Common myeloid progenitor, CD34-positive (primary cell): ENCODE measurements at regions not wholly inside any gene's neighbourhood (a gene's known extent, or its start where the extent isn't known, plus 50 kb on each side); places are given as distances from the start of the nearest gene placed in this dataset.
"Not testable (repeated sequence)": the region's sequence is repeated elsewhere in the genome, so short reads cannot be mapped to it uniquely, and the experiment has no call there.

Experiments
- CTCF ChIA-PET: fragments of 350-600 bp; sonication (Branson Sonifier 250); formaldehyde crosslinking; loops from one replicate; lab custom pipeline; 2021; ENCODE audit warnings: antibody characterized with exemption; lab: Charles Lee
- POLR2A ChIA-PET: fragments of 350-600 bp; sonication (Branson Sonifier 250); formaldehyde crosslinking; loops from one replicate; lab custom pipeline; 2021; ENCODE audit warnings: antibody characterized with exemption; lab: Charles Lee
- DNase-seq, 3 donors: peaks; one replicate each; pipeline versions ENCODE4 v3.0.0 to v3.0.0-alpha.2; 2013
- H3K27ac ChIP-seq, 2 experiments: 1 replicate in 1 of 2; 2 replicates in 1 of 2; pipeline ENCODE4 v1.7.0; 2013; ENCODE audit warnings: inconsistent platforms in 2 of 2, low read length in 2 of 2, mild to moderate bottlenecking in 2 of 2, low read depth in 1 of 2, moderate library complexity in 1 of 2; ENCODE audit not compliant: severe bottlenecking in 2 of 2, insufficient read depth in 1 of 2, poor library complexity in 1 of 2
- H3K27me3 ChIP-seq, 5 experiments: replicated peaks in 2 of 5; 1 replicate in 3 of 5; 2 replicates in 2 of 5; pipeline versions ENCODE4 v1.6.1 to v1.7.0; 2013; ENCODE audit warnings: low read length in 4 of 5, mild to moderate bottlenecking in 2 of 5, moderate library complexity in 2 of 5, inconsistent platforms in 1 of 5; ENCODE audit not compliant: insufficient read depth in 5 of 5, control insufficient read depth in 4 of 5
- H3K36me3 ChIP-seq, 4 experiments: 1 replicate in 2 of 4; 2 replicates in 2 of 4; pipeline versions ENCODE4 v1.6.1 to v1.7.0; 2013; ENCODE audit warnings: low read length in 3 of 4, control low read depth in 1 of 4, mild to moderate bottlenecking in 1 of 4; ENCODE audit not compliant: control insufficient read depth in 4 of 4, insufficient read depth in 4 of 4
- H3K4me1 ChIP-seq, 4 experiments: 1 replicate in 3 of 4; 2 replicates in 1 of 4; pipeline versions ENCODE4 v1.6.1 to v1.7.1; 2013; ENCODE audit warnings: low read length in 3 of 4, mild to moderate bottlenecking in 3 of 4, control low read depth in 1 of 4, inconsistent platforms in 1 of 4, moderate library complexity in 1 of 4; ENCODE audit not compliant: control insufficient read depth in 4 of 4, insufficient read depth in 4 of 4; ENCODE audit errors: control extremely low read depth in 1 of 4
- H3K4me3 ChIP-seq, 7 experiments: 1 replicate in 4 of 7; 2 replicates in 3 of 7; pipeline versions ENCODE4 v1.5.1 to v1.7.0; 2013; ENCODE audit warnings: mild to moderate bottlenecking in 7 of 7, low read length in 6 of 7, moderate library complexity in 6 of 7, inconsistent platforms in 2 of 7, low read depth in 2 of 7, control low read depth in 1 of 7; ENCODE audit not compliant: insufficient read depth in 4 of 7, control insufficient read depth in 1 of 7; ENCODE audit errors: extremely low read depth in 1 of 7
- H3K9me3 ChIP-seq, 5 experiments: 1 replicate in 4 of 5; 2 replicates in 1 of 5; pipeline versions ENCODE4 v1.6.1 to v1.7.1; 2013; ENCODE audit warnings: low read length in 4 of 5, mild to moderate bottlenecking in 2 of 5, inconsistent platforms in 1 of 5, low read depth in 1 of 5, moderate library complexity in 1 of 5; ENCODE audit not compliant: control insufficient read depth in 4 of 5, insufficient read depth in 2 of 5; ENCODE audit errors: control extremely low read depth in 1 of 5
- whole genome bisulfite sequencing: methylation state at CpG from one replicate; pipeline ENCODE4 v1.1.5; 2013; ENCODE audit not compliant: insufficient coverage; 5-methylcytosine and 5-hydroxymethylcytosine counted together

- H3K4me1 ChIP-seq, H3K27me3 ChIP-seq, H3K27ac ChIP-seq, POLR2A ChIA-PET, H3K4me3 ChIP-seq, DNase-seq, CTCF ChIA-PET, H3K9me3 ChIP-seq, H3K36me3 ChIP-seq: not testable (repeated sequence)
- no CpG with 5 or more reads among the region's 3 CpGs for WGBS
These were observed 134.2 kb upstream of the DAB1 start for GRCh38 chr1:57558066-57558465.

DNA sequence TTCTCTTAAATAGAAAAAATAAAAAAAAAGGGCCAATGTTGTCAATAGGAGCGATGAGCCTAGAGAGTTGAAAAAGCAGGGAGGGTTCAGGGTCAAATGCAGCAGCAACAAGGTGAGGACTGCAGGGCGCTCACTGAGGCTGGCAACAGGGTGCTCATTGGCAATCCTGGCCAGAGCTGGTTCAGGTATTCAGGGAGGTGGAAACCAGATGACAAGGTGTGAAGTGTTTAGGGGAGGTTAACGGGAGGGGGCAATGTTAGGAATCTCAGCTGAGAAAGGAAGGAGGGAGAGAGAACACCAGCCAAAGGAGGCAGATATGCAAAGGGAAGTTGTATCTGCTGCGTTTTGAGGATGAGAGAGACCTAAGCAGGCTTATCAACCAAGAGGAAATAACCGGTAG, 129.8 kb upstream of the DAB1 start:
- Histone ChIP-seq H3K36me3 (no peaks in the 10 kb centered on the region), H3K27me3 (peaks cover 0 to 3% (median 0%) of the 10 kb centered on the region in 5 experiments), H3K4me1 (no peaks in the 10 kb centered on the region), H3K27ac (no peak overlapping the region), H3K4me3 (no peak overlapping the region), H3K9me3 (peaks cover 0 to 4% (median 0%) of the 10 kb centered on the region in 5 experiments)
- no peak for DNase-seq
- WGBS: 36% methylated on average over 5 of the region's 5 CpGs
- ChIA-PET POLR2A (no interaction called here), CTCF (no interaction called here)

DNA sequence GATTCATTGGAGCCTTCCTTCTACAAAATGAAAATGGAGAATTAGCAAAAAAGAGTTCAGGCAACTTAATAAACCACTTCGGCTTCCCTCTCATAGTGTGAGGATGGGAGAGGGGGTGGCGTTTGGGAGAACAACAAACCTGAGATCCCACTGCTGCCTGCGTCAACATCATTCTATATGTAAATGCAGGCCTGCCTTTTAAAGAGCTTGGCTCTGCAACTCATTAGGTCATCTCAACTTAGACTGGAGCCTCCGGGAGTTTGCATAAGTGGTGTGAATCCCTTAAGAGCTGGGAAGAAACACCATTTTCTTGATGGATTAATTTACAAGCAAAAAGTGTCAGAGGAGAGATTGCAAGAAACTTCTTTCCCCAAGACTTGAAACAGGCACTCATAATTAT, 127.6 kb upstream of the DAB1 start:
- Histone ChIP-seq H3K36me3 (no peaks in the 10 kb centered on the region), H3K9me3 (peaks cover 0 to 1% (median 0%) of the 10 kb centered on the region in 5 experiments), H3K27me3 (peaks cover 0 to 3% (median 0%) of the 10 kb centered on the region in 5 experiments), H3K4me1 (no peaks in the 10 kb centered on the region), H3K4me3 (no peak overlapping the region), H3K27ac (no peak overlapping the region)
- CTCF ChIA-PET: no interaction called here
- 79% methylated on average over 3 of the region's 4 CpGs for WGBS
- no peak for DNase-seq
- POLR2A ChIA-PET: no interaction called here

- peaks cover 0 to 1% (median 0%) of the 10 kb centered on the region in 5 experiments for H3K9me3 ChIP-seq
- no peak overlapping the region for H3K27ac ChIP-seq
- CTCF ChIA-PET: no interaction called here
- no peaks in the 10 kb centered on the region for H3K4me1 ChIP-seq
- no peak overlapping the region for H3K4me3 ChIP-seq
- peaks cover 0 to 3% (median 0%) of the 10 kb centered on the region in 5 experiments for H3K27me3 ChIP-seq
- POLR2A ChIA-PET: no interaction called here
- H3K36me3 ChIP-seq: no peaks in the 10 kb centered on the region
- DNase-seq: peak in 1 of 3 donors; percentile 1
- WGBS: 25% methylated on average over 1 of the region's 1 CpG
These were observed 126.2 kb upstream of the DAB1 start for GRCh38 chr1:57550092-57550491.

DNA sequence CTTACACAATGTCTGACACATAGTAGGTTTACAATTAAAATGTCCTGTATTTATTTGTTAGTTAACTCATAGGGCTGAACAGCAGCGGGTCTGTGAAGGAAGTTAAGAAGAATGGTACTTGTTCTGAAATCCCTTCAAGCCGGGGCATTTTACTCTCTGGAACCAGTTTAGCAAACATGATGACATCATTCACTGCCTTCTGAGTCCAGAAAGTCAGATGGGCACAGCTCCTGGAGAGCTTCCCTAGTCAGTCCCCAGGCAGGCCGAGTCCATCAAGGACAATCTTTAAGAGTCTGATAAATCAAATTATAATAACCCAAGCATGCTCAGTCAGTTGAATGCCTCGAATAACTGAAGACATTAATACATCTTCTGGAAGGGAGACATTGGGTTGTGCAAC, 125.4 kb upstream of the DAB1 start:
- WGBS: 100% methylated on average over 3 of the region's 4 CpGs
- CTCF ChIA-PET: no interaction called here
- Histone ChIP-seq H3K27ac (no peak overlapping the region), H3K4me1 (no peaks in the 10 kb centered on the region), H3K9me3 (peaks cover 0 to 1% (median 0%) of the 10 kb centered on the region in 5 experiments), H3K36me3 (no peaks in the 10 kb centered on the region), H3K27me3 (peaks cover 0 to 3% (median 0%) of the 10 kb centered on the region in 5 experiments), H3K4me3 (no peak overlapping the region)
- POLR2A ChIA-PET: no interaction called here
- no peak for DNase-seq

DNA sequence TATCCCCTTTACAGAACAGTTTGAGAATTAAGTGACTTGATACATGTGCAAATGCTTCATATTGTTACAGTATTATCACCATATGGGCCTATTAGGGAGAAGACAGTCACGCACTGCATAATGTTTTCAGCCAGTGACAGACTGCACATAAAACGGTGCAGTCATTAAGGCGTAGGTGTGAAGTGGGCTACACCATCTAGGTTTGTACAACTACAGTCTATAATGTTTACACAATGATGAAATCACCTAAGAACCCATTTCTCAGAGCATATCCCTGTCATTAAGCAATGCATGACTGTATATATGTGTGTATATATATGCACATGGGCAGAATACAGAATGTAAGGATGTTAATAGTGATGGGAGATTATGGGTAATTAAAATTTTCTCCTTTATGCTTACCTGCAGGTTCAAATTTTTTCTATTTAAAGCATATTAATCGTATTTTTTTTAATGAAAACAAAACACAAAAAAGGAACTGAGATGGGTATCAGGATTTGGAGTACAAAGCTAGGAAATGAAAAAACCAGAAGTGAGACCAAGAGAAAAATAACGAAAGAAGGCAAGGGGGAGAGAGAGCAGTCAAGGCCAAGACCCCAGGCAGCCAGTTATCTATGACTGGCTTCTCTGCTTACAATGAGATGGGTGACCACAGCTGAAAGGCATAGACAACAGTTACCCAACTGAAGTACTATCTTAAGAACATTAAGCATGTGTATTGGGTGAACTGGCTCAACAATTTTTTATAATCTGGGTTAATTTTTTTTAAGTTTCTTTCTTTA, 122.9 kb upstream of the DAB1 start:
- Histone ChIP-seq H3K36me3 (no peaks in the 10 kb centered on the region), H3K9me3 (no peaks in the 10 kb centered on the region), H3K4me1 (no peaks in the 10 kb centered on the region), H3K27me3 (no peaks in the 10 kb centered on the region), H3K27ac (no peak overlapping the region), H3K4me3 (no peak overlapping the region)
- POLR2A ChIA-PET: no interaction called here
- WGBS: 71% methylated on average over 4 of the region's 5 CpGs
- DNase-seq: peak in 1 of 3 donors; percentile 1
- CTCF ChIA-PET: no interaction called here

DNA sequence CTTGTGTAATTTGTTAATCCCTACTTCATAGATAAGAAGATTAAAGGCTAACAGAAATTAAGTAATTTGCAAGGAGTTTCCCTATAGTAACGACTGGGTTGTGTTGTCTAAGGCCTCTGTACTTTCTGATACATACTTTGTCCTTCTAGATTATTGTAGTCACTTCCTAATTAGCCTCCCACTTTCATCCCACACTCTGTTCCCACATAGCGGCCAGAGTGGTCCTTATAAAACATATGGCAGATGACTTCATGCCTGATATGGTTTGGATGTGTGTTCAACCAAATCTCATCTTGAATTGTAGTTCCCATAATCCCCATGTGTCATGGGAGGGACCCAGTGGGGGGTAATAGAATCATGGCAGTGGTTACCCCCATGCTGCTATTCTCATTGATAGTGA, 120.5 kb upstream of the DAB1 start:
- no peaks in the 10 kb centered on the region for H3K4me1 ChIP-seq
- no peaks in the 10 kb centered on the region for H3K27me3 ChIP-seq
- DNase-seq: no peak
- H3K4me3 ChIP-seq: no peak overlapping the region
- ChIA-PET CTCF (no interaction called here), POLR2A (no interaction called here)
- no peaks in the 10 kb centered on the region for H3K36me3 ChIP-seq
- H3K27ac ChIP-seq: no peak overlapping the region
- WGBS: no CpG with 5 or more reads among the region's 2 CpGs
- H3K9me3 ChIP-seq: no peaks in the 10 kb centered on the region
